ENCODE measurements at regions not wholly inside any gene's neighbourhood (a gene's known extent, or its start where the extent isn't known, plus 50 kb on each side); places are given as distances from the start of the nearest gene placed in this dataset.

- no peak for DNase-seq
Observed at GRCh38 chr11:103625624-103625965, 410.8 kb upstream of the DDI1 start.

GRCh38 chr11:103628121-103628520 lies 408.3 kb upstream of the DDI1 start:
- no peak for DNase-seq

- no peak for DNase-seq
Observed at GRCh38 chr11:103631841-103632240, 404.6 kb upstream of the DDI1 start.

GRCh38 chr11:103633068-103633788 lies 403.2 kb upstream of the DDI1 start:
- no peak for DNase-seq

- DNase-seq = no peak
Observed at GRCh38 chr11:103633819-103634590, 402.4 kb upstream of the DDI1 start.

- DNase-seq = no peak
Observed at GRCh38 chr11:103636232-103636631, 400.2 kb upstream of the DDI1 start.

GRCh38 chr11:103637295-103637694 lies 399.1 kb upstream of the DDI1 start:
- DNase-seq = no peak

GRCh38 chr11:103637831-103638230 lies 398.6 kb upstream of the DDI1 start:
- DNase-seq = no peak

GRCh38 chr11:103644676-103645075 lies 391.8 kb upstream of the DDI1 start:
- no peak for DNase-seq

- DNase-seq = no peak
Observed at GRCh38 chr11:103648054-103648453, 388.4 kb upstream of the DDI1 start.

- no peak for DNase-seq
Observed at GRCh38 chr11:103648670-103649400, 387.6 kb upstream of the DDI1 start.

- DNase-seq = no peak
Observed at GRCh38 chr11:103649401-103649895, 387.0 kb upstream of the DDI1 start.

- DNase-seq = no peak
Observed at GRCh38 chr11:103650330-103650729, 386.1 kb upstream of the DDI1 start.

- no peak for DNase-seq
Observed at GRCh38 chr11:103651341-103651998, 385.0 kb upstream of the DDI1 start.

- no peak for DNase-seq
Observed at GRCh38 chr11:103652013-103652412, 384.4 kb upstream of the DDI1 start.

- no peak for DNase-seq
Observed at GRCh38 chr11:103656382-103656781, 380.1 kb upstream of the DDI1 start.

- DNase-seq = no peak
Observed at GRCh38 chr11:103659206-103659618, 377.2 kb upstream of the DDI1 start.

- no peak for DNase-seq
Observed at GRCh38 chr11:103659743-103660142, 376.7 kb upstream of the DDI1 start.

- no peak for DNase-seq
Observed at GRCh38 chr11:103661185-103661584, 375.3 kb upstream of the DDI1 start.

GRCh38 chr11:103661991-103662390 lies 374.4 kb upstream of the DDI1 start:
- no peak for DNase-seq

GRCh38 chr11:103662880-103663279 lies 373.6 kb upstream of the DDI1 start:
- no peak for DNase-seq

GRCh38 chr11:103668859-103669258 lies 367.6 kb upstream of the DDI1 start:
- no peak for DNase-seq

- DNase-seq = no peak
Observed at GRCh38 chr11:103671143-103671651, 365.2 kb upstream of the DDI1 start.
